NCI-H774 (cell line): ENCODE measurements at regions not wholly inside any gene's neighbourhood (a gene's known extent, or its start where the extent isn't known, plus 50 kb on each side); places are given as distances from the start of the nearest gene placed in this dataset.

ENCODE experiments used
- DNase-seq: peaks from one replicate; lab custom pipeline; 2025; lab: John Stamatoyannopoulos, UW

DNA sequence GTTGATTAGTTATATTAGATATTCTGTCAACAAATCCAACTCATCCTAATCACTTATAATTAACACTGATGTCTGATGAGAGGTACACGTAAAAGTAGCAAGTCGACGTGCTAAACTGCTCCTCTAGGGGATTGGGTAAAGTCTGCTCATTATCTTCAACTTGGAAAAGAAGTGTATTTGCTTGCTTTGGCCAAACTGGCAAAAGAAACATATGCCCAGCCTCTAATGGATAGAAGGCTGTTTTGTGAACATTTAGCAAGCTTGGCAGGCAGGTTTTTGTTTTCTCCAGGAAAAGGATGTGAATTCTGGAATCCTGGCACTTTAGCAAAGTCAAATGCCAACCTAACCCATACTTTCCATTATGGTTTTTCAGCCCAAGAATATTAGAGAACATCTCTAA is 264.8 kb downstream of the TBL1XR1 start:
- DNase-seq: no peak

DNA sequence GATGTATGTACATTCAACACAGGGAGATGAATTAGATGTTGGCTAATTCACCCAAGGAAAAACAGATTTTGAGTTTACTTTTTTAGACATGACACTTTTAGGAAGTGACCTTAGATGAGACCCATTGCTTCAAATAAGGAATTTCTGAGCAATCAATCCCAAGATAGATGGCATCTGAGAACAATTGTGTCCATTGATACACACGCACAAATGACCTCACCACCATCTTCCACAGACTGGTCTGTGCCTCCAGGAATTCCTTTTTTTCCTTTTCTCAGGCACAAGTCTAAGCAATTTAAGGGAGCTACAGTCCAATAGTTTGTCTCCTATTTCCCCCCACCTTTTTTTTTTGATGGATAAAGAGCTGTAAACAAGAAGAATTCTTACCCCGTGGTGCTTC is 265.3 kb downstream of the TBL1XR1 start:
- DNase-seq: no peak

DNA sequence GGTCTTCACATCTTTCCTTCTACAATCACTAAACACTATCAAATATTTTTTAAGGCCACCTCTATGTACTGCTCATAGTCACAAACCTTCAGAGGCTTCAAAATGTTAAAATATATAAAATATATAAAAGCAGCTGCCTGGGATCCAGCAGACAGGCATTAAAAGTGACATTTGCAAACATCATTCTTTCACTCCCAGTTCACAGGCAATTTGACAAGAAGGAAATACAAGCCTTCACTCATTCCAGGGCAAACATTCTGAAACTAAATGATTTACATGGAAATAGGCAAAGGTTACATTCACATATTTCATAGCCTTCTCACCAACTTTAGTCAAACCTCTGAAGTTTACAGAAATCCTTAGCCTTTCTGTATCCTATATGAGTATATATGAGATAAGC is 266.3 kb downstream of the TBL1XR1 start:
- DNase-seq: no peak

DNA sequence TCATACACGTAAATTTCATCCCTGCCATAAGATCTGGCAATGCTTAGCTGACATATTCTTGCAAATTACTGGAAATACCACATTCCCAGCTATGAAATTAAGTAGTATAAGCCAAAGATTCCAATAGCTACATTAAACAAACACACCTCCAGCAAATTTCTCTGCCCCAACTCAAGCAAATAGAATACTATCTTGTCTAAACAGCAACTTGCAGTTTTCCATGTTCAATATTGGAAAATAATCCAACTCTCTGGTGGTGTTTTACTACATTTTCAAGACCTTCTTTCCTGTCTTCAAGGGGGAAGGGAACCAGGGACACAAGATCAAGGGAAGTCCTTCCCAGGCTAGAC is 268.7 kb downstream of the TBL1XR1 start:
- DNase-seq: no peak

DNA sequence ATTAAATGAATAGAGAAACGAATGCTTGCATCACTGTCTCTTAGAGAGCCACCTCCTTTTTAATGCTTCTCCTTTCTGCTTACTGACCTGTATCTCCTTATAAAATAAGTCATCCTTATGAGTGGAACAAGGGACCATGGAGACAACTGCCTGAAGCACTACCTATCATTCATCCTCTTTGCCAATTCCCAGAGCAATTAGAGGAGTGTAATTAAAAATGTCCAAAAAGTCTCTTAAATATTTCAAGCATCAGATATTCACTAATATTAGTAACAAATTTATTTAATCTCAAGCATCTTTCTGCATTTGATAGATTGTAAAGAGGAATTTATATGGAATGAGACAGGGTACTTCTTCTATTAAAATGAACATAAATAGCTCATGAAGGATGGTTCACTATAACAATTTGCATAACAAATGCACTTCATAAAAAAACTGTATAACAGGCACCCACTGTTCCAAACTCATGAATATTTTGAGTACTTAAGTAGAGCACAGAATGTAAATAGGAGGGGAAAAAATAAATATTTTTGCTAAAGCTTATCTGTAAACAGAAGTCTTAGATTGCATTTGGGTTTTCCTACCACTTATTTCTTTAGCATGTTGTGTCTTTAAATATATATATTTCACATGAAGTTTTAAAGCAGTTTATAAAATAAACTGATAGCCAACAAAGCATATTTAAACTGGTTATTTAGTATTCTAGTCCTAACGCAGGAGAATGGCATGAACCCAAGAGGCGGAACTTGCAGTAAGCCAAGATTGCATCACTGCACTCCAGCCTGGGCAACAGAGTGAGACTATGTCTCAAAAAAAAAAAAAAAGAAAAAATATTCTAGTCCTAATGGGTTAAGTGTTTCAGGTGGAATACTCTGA is 269.3 kb downstream of the TBL1XR1 start:
- DNase-seq: no peak

DNA sequence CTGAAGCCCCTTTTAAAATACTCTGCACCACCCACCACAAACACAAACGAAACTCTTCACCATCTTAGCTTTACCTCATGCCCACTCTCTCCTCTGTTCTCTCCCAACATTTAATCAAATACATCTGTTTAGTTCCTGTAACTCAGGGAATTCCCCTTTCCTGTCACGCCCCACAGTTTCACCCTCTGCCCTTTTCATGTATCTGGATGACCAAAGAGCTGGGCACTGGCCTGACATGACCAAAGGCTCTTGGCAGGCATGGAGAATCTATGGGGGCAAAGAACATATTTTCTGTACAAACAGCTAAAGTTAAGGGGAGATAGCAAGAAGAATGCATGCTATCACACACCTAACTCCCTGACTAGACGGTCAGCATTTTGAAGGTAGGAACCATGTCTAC is 270.0 kb downstream of the TBL1XR1 start:
- DNase-seq: no peak

DNA sequence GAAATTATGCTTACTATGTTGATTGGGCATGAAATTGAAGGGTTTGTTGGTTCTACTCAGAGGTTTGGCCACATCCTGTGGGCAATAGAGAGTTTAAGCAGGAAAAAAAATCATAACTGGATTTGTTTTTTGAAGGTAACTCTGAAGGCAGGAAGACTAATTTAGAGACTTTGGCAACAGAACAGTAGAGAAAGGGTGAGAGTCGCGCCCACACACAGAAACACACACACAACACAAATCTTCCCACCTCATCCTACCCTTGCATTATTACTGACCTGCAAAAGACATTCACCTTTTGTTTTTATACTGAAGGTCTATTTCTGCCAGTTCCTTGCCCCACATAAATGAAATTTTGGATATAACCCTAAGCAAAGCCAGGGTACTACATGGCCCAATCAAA is 270.6 kb downstream of the TBL1XR1 start:
- DNase-seq: no peak

DNA sequence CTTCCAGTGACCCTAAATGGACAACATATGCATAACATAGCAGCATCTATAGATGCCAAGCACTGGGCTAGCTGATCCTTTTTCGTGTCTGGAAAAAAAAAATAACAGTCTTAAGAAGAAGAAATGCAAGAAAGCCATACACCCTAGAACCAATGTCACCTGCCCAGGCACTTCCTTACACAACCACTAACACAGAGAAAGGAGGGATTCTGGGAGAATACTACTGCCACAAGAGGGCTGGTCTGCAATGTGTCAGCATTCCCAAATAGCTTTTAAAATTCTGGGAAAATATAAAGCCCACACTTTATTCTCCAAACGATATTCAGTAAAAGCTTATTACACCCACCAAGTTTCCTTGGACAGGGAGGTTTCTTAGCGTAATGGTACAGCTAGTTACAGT is 271.2 kb downstream of the TBL1XR1 start:
- no peak for DNase-seq

DNA sequence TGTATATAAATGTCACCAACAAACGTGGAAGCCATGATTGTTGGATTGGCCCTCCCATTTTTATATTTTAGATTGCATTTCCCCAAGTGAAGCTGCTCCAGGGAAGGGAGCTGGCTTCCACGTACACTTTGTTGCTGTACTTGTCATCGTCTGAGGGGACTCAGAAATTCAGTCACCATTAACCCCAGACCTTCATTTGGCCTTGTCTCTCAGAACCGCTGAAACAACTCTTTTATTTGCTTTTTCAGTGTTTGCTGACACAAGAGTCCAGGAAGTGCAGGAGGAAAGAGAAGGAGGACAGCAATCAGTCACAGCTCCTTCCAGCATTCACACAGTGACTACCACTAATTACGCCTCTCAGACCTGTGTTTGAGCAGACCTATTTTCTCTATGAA is 276.5 kb downstream of the TBL1XR1 start:
- peak; percentile 93 for DNase-seq

DNA sequence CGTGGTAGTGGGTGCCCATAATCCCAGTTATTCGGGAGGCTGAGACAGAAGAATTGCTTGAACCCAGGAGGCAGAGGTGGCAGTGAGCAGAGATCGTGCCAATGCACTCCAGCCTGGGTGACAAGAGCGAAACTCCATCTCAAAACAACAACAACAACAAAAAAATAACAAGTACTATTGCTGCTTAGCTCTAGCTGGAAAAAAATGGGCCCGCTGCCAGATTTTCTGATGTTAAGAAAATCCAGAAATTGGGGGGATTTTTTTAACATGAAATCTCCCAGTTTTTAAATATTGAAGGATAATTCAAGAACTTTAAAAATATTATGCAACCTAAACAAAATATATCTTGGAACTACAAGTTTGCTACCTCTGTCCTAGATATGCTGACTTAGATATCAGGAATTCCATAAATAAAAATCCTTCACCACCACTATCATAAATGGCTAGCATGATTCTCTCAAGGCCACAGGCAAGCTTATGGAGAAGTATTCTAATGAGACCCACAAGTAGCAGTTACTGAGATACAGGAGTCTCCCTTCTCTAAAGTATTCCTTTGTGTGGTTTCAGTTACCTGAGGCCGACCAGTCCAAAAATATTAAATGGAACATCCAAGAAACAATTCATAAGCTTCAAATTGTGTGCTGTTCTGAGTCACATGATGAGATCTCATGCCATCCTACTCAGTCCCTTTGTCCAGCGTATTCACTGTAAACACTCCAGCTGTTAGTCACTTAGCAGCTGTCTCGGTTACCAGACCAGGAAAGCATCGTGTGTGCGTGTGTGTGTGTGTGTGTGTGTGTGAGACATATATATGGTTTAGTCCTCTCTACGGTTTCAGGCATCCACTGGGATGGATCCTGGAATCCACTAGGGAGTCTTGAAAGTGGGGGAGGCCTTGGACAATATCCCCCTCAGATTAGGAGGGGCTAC is 277.2 kb downstream of the TBL1XR1 start:
- DNase-seq: peak; percentile 92

DNA sequence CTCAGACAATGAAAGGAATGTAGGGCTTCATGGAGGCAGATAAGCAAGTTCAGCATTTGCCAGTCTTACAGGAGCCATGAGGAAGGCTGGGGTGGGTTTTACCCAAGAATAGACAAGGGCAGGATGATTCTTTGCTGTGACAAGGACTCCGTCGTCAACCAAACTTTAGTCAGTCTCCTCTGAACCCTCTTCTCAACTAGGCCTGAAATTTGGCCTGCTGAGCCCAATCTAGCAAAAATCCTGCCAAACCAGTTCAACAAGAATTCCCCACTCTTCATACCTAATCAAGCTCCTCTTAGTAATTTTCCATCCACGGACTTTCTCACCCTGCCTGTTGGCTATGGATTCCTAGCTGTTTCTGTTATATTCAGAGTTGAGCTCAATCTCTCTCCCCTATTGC is 280.5 kb downstream of the TBL1XR1 start:
- DNase-seq: peak; percentile 68

DNA sequence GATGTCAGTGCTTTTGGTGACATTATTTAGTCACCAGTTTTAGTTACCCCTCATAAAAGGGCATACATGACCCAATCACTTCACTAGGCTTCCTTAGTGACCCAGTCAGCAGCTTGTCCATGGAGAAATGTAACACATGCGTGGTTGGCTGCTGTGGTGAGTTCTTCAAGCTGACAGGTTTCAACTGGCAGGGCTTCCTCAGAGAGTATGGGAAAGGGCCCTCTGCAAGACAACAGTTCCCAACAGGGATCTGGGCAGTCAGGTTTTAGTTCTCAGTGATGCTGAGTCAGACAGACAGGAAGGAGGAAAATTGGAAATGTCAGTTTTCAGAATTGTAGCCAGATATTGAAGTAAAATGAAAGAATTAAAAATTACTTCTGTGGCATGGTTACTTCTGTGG is 282.5 kb downstream of the TBL1XR1 start:
- no peak for DNase-seq

DNA sequence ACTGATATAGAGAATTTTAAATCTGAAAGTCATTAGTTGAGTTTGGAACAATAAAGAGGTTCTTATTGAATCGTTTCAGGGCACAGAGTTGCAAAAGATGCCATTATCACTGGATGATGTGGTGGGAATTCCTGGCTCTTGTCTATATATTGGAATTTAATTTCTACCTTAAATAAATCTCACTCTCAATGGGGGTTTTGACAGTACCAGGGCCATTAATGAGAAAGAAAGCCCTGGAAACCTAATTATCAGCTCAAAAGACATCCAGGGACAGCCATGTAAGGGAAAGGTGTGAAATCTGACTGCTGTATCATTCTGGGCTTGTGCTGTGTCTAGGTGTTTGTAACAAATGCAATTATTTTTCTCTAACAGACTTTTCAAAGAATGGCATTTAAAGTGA is 285.7 kb downstream of the TBL1XR1 start:
- no peak for DNase-seq

DNA sequence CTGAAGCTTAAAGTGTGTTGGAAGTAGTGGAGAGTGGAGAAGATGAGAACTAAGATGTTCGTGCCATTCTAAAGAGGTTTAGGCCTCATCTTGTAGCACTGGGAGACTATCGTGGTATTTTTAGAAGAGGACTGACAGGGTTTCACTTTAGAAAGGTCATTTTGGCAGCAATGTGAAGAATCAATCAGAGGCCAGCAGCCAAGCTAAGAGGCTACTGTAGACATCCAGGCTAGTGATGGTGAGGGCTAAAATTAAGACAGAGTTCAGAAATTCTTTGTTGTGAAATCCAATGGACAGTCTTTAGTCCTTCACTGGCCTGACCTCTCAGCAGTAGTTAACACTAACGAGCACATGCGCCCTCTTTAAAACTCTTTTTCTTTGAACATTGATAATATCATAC is 288.2 kb downstream of the TBL1XR1 start:
- no peak for DNase-seq

DNA sequence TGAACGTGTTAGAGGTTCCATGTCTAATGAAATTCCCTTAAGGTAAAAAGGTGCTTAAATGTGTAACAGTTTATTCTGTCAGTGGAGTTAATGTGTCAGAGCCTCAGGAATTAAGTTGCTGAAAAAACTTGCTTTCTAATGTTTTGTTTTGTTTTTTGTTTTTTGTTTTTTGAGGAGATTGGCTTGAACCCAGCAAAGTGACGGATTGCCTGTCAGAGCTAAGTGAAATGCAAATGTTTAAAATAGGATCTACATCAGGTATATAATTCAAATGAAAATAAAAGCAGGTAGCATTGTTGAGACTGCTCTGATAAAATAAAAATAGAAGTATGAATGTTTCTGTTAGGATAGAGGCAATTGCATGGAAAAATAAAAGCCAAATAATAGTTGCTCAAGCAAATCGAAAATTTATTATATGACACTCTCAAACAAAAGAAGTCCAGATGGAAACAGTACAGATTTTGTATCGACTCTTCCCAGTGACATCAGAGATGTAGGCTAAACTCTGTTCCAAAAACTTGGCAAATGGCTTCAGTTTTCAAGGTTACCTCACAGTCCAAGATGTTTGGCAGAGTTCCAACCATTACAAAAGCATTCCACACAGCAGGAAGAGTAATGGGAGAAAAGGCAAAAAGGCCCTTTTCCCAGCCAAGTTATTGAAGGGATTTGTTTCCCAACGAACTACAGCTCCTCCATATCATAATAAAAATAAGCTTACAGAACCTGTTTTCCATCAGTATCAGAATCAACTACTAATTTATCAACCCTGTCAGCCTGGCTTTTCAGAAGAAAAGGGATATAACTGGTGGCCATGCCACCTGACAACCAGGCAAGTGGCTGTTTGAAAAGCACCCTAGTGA is 291.0 kb downstream of the TBL1XR1 start:
- DNase-seq: peak; percentile 83

DNA sequence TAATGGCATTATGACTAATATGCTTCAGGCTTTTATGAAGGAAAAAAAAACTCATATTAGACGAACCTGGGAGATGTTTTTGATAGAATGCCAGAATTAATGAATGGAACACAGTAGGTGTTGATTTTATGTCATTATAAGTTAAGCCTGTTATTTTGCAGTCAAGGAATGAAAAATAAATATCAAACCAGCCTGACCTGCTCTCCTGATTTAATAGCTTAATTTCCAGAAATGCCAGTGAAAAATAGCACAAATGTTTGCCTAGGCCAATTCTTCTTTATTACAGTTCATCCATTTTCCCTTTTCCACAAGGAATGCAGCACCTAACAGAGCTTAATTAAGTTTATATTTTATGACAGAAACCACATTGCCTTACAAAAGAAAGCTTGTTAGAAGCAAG is 292.0 kb downstream of the TBL1XR1 start:
- no peak for DNase-seq

DNA sequence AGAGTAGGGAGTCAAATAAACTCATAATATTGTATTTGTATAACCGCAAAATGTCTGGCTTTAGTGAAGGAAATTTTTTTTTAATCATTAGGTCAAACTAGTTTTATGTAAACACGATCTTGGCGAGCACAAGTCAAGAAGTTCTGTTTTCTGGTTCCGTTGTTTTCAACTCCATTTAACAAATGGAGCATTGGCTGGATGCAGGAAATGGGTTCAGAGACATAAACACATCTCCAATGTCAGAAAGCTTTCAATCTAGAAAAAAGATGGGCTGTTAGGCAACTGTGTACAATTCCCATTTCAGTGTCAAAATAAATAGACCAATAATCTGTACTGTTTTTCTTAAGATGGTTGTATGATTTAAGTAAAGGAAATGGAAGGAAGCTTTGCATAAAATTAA is 292.8 kb downstream of the TBL1XR1 start:
- DNase-seq: no peak

DNA sequence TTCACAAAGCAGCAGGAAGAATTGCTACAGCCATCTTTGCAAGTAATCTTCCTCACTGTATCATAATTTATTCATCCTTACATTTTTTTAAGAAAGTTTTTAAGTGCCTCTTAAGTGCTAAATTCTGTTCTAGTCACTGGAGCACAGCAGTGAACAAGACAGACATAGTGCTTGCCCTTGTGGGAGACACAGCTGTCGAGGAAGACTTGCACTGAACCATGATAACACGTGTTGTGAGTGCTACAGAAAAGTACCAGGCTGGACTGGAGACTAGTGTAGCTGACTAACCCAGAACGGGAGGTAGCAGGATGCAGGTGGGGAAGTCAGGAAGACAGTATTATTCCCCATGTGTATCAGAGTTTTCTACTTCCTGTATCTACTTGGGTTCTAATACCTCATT is 300.6 kb downstream of the TBL1XR1 start:
- DNase-seq: no peak

DNA sequence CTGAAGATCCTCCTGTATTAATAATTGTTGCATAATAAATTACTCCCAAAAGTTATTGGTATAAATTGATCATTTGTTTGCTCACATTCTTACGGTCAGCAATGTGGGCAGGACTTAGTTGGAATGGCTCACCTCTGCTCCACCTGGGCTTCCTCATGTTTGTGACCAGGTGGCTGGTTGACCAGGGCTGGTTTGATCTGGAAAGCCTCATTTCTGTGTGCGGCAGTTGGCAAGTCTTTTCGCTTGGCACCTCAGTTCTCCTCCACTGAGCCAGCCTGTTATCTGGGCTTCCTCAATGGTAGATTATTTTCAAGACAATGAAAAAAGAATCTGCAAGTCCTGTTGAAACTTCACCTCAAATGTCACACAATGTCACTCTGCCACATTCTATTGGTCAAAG is 301.1 kb downstream of the TBL1XR1 start:
- DNase-seq: no peak

DNA sequence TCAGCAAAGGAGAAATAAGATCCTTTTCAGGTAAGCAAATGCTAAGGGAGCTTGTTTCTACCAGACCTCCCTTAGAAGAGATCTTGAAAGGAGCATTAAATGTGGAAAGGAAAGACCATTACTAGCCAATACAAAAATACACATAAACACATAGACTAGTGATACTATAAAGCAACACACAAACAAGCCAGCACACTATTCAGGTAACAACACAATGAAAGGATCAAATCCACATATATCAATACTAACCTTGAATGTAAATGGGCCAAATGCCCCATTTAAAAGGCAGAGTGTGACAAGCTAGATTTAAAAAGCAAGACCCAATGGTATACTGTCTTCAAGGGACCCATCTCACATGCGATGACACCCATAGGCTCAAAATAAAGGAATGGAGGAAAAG is 317.6 kb downstream of the TBL1XR1 start:
- DNase-seq: no peak

DNA sequence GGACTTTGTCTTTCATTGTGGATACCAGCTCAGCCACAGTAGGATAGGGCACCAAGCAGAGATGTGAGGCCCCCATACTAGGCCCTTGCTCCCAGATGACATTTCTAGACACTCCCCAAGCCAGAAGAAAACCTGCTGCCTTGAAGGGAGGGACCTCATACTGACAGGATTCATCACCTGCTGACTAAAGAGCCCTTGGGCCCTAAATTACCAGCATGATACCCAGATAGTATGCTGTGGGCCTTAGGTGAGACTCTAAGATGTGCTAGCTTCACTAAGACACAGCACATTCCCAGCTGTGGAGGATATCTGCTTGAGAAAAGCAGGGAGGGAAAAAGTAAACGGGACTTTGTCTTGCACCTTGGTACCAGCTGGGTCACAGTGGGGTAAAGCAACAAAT is 324.0 kb downstream of the TBL1XR1 start:
- no peak for DNase-seq

DNA sequence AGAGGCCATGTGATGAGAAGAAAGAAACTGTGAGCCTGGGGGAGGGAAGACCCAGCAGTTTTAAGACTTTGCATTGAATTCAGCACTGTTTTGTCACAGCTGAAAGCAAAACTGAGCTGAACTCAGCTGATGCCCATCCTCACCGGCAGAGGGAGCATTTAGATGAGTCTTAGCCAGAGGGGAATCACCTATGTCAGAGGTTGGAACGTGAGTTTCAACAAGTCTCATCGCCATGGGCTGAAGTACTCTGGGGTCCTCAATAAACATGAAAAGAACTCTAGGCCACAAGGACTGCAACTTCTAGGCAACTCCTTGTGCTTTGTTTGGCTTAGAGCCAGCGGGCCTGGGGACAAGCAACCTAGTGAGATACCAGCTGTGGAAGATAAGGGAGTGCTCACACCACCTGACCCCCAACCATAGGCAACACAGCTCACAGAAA is 324.5 kb downstream of the TBL1XR1 start:
- peak; percentile 8 for DNase-seq
